WI38 (cell line): ENCODE measurements at regions not wholly inside any gene's neighbourhood (a gene's known extent, or its start where the extent isn't known, plus 50 kb on each side); places are given as distances from the start of the nearest gene placed in this dataset.
"Not testable (repeated sequence)": the region's sequence is repeated elsewhere in the genome, so short reads cannot be mapped to it uniquely, and the experiment has no call there.

Experiments
- H3K4me3 ChIP-seq: 2 replicates; pipeline ENCODE4 v1.5.1; 2011; ENCODE audit warnings: low read depth, mild to moderate bottlenecking, control low read depth, low read length
- TF ChIP-seq, protein P1 (sequence below): IDR thresholded peaks from 2 replicates; pipeline ENCODE4 v1.5.1; 2012; ENCODE audit warnings: low read depth, mild to moderate bottlenecking, control low read depth, low read length

DNA sequence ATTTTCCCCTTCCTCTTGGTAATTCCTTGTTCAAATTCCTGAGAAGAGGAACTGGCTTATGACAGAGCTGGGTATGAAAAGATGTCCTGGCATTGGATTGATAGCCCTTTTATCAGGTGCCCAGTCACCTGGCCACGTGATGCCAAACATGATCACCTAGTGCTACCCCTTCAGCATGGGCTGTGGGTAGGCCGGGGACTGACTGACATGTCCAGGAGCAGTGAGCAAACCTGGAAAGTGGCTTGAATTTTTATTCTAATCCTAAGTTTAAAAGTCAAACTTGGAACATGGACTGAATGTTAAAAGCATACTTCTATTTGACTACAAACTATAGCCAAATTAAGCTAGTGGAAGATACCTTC is 99.7 kb upstream of the CXCL13 start:
- no peak overlapping the region for H3K4me3 ChIP-seq
- TF ChIP-seq, protein P1, sequence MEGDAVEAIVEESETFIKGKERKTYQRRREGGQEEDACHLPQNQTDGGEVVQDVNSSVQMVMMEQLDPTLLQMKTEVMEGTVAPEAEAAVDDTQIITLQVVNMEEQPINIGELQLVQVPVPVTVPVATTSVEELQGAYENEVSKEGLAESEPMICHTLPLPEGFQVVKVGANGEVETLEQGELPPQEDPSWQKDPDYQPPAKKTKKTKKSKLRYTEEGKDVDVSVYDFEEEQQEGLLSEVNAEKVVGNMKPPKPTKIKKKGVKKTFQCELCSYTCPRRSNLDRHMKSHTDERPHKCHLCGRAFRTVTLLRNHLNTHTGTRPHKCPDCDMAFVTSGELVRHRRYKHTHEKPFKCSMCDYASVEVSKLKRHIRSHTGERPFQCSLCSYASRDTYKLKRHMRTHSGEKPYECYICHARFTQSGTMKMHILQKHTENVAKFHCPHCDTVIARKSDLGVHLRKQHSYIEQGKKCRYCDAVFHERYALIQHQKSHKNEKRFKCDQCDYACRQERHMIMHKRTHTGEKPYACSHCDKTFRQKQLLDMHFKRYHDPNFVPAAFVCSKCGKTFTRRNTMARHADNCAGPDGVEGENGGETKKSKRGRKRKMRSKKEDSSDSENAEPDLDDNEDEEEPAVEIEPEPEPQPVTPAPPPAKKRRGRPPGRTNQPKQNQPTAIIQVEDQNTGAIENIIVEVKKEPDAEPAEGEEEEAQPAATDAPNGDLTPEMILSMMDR, result no peak

GRCh38 chr4:77510367-77510766 is 95.3 kb upstream of the CXCL13 start:
- H3K4me3 ChIP-seq, result no peak overlapping the region
- TF ChIP-seq, protein P1, result no peak

DNA sequence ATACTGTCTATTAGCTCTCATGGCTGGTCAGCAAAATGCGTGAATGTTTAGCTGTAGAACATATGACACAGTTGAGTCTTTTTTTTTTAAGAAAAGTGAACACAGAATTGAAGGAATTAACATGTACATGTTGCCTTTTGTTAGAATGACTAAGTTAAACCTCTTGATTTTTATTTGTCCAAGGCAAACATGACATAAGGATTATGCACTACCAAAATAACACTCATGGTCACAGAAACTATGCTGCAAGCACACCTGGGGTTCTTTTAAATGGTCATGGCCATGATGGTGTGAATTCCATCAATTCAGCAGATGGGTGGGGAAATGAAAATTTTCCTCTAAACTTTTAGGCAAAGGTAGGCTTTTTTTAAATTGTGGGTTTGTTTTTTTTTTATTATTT is 80.1 kb upstream of the CXCL13 start:
- no peak overlapping the region for H3K4me3 ChIP-seq
- TF ChIP-seq, protein P1, result no peak

DNA sequence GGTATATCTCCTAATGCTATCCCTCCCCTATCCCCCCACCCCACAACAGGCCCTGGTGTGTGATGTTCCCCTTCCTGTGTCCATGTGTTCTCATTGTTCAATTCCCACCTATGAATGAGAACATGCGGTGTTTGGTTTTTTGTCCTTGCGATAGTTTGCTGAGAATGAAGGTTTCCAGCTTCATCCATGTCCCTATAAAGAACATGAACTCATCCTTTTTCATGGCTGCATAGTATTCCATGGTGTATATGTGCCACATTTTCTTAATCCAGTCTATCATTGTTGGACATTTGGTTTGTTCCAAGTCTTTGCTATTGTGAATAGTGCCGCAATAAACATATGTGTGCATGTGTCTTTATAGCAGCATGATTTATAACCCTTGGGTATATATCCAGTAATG is 77.7 kb upstream of the CXCL13 start:
- not testable (repeated sequence) for H3K4me3 ChIP-seq

- H3K4me3 ChIP-seq, result no peak overlapping the region
- TF ChIP-seq, protein P1, result no peak
Measured at GRCh38 chr4:77538144-77538543, 67.5 kb upstream of the CXCL13 start.

DNA sequence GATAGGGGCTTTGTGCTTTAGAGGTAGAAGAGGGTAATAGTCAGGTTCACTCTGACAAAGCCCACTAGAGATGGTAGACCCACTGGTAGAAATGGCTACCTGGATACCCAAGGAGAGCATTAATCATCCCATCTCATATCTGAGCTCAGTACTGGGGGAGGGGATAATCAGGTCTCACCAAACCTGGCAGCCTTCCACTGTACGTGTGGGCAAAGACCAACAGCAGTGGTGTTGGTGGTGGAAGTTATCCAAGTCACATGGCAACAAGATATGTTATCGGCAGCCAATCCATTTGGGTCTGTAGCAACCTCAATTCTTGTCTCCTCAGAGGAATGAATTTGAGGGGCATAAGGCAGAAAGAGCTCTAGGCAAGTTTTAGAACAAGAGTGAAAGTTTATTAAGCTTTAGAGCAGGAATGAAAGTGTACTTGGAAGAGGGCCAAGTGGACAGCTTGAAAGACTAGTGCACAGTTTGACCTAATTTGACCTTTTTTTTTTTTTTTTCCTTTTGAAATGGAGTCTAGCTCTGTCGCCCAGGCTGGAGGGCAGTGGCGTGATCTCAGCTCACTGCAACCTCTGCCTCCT is 67.0 kb upstream of the CXCL13 start:
- TF ChIP-seq, protein P1, result no peak
- H3K4me3 ChIP-seq, result no peak overlapping the region
